IMR-90 (cell line): ENCODE measurements at regions not wholly inside any gene's neighbourhood (a gene's known extent, or its start where the extent isn't known, plus 50 kb on each side); places are given as distances from the start of the nearest gene placed in this dataset.
A peak's percentile ranks its signal among the peaks of the same experiment; 100 is the strongest.

Experiments used
- ATAC-seq: fragments of 200-7000 bp; cut with Tn5 transposase; 2 replicates; pipeline ENCODE4 v1.9.1; 2020; ENCODE audit warnings: low read depth, mild to moderate bottlenecking, moderate library complexity
- BruUV-seq: library from RNA; stranded (reverse); fragments of 400-500 nt; replicated peaks from 2 replicates; lab custom pipeline; 2021; lab: Mats Ljungman, UMichigan
- CTCF ChIA-PET: fragments of 300-600 bp; formaldehyde crosslinking; extraction: SDS; loops from one replicate; lab custom pipeline; 2021; ENCODE audit warnings: antibody characterized with exemption; lab: Yijun Ruan, JAX
- POLR2A ChIA-PET: fragments of 300-600 bp; sonication (Branson Sonifier 250); formaldehyde crosslinking; loops from one replicate; lab custom pipeline; 2022; ENCODE audit warnings: antibody characterized with exemption; ENCODE audit not compliant: unreplicated experiment; lab: Charles Lee
- DNase-seq: peaks from one replicate; pipeline ENCODE4 v3.0.0; 2013
- H2AFZ ChIP-seq: replicated peaks from 2 replicates; pipeline ENCODE3; 2013; ENCODE audit warnings: low read length, mild to moderate bottlenecking; ENCODE audit not compliant: poor library complexity
- H2AK5ac ChIP-seq: 2 replicates; pipeline ENCODE4 v1.6.1; 2013; ENCODE audit warnings: low read depth, low read length, inconsistent platforms
- H2AK9ac ChIP-seq: replicated peaks from 2 replicates; pipeline ENCODE3; 2013; ENCODE audit warnings: mild to moderate bottlenecking, low read depth, low read length, moderate library complexity; ENCODE audit not compliant: poor library complexity
- H2BK120ac ChIP-seq: 2 replicates; pipeline ENCODE4 v1.6.1; 2013; ENCODE audit warnings: low read depth, low read length, inconsistent platforms
- H2BK15ac ChIP-seq: 3 replicates; pipeline ENCODE4 v1.6.1; 2013; ENCODE audit warnings: low read depth, low read length, inconsistent platforms
- H2BK20ac ChIP-seq: 2 replicates; pipeline ENCODE4 v1.6.1; 2013; ENCODE audit warnings: low read depth, mild to moderate bottlenecking, inconsistent platforms, low read length, moderate library complexity
- H2BK5ac ChIP-seq: 2 replicates; pipeline ENCODE4 v1.6.1; 2013; ENCODE audit warnings: mild to moderate bottlenecking, low read depth, low read length, inconsistent platforms; ENCODE audit not compliant: poor library complexity, severe bottlenecking
- H3K14ac ChIP-seq: replicated peaks from 2 replicates; pipeline ENCODE4 v1.6.1; 2013; ENCODE audit warnings: low read depth, low read length, inconsistent platforms
- H3K18ac ChIP-seq: 2 replicates; pipeline ENCODE4 v1.6.1; 2013; ENCODE audit warnings: low read depth, low read length, control low read depth
- H3K23ac ChIP-seq: 2 replicates; pipeline ENCODE4 v1.6.1; 2013; ENCODE audit warnings: low read depth, low read length, inconsistent platforms
- H3K27ac ChIP-seq: 2 replicates; pipeline ENCODE4 v1.5.1; 2013; ENCODE audit warnings: mild to moderate bottlenecking, control low read depth, low read length; ENCODE audit not compliant: insufficient read depth
- H3K27me3 ChIP-seq: 2 replicates; pipeline ENCODE4 v1.6.1; 2013; ENCODE audit warnings: low read length; ENCODE audit not compliant: control insufficient read depth, insufficient read depth
- H3K36me3 ChIP-seq: 2 replicates; pipeline ENCODE4 v1.6.1; 2013; ENCODE audit warnings: low read length, mixed read lengths; ENCODE audit not compliant: control insufficient read depth, insufficient read depth
- H3K4ac ChIP-seq: 2 replicates; pipeline ENCODE4 v1.6.1; 2013; ENCODE audit warnings: low read depth, low read length, inconsistent platforms
- H3K4me1 ChIP-seq: 2 replicates; pipeline ENCODE4 v1.6.1; 2013; ENCODE audit warnings: low read length, mixed read lengths; ENCODE audit not compliant: control insufficient read depth, insufficient read depth
- H3K4me2 ChIP-seq: 2 replicates; pipeline ENCODE4 v1.6.1; 2013; ENCODE audit warnings: low read depth, mild to moderate bottlenecking, control low read depth, low read length, moderate library complexity
- H3K4me3 ChIP-seq: 2 replicates; pipeline ENCODE4 v1.5.1; 2013; ENCODE audit warnings: low read depth, mild to moderate bottlenecking, control low read depth, low read length, moderate library complexity; ENCODE audit not compliant: insufficient read depth
- H3K56ac ChIP-seq: 2 replicates; pipeline ENCODE4 v1.6.1; 2013; ENCODE audit warnings: low read length, inconsistent platforms; ENCODE audit not compliant: insufficient read depth; ENCODE audit errors: extremely low read depth
- H3K79me1 ChIP-seq, 2 experiments: 2 replicates each; pipeline ENCODE4 v1.6.1; 2013; ENCODE audit warnings: low read length in 2 of 2, inconsistent platforms in 1 of 2, low read depth in 1 of 2
- H3K9ac ChIP-seq: 2 replicates; pipeline ENCODE4 v1.6.1; 2013; ENCODE audit warnings: low read depth, low read length, control low read depth
- H3K9me1 ChIP-seq: 2 replicates; pipeline ENCODE4 v1.6.1; 2013; ENCODE audit warnings: low read length, inconsistent platforms; ENCODE audit not compliant: insufficient read depth
- H3K9me3 ChIP-seq: 2 replicates; pipeline ENCODE4 v1.6.1; 2013; ENCODE audit warnings: low read length; ENCODE audit not compliant: control insufficient read depth, insufficient read depth
- H4K20me1 ChIP-seq: 2 replicates; pipeline ENCODE4 v1.6.1; 2013; ENCODE audit warnings: low read length, inconsistent platforms; ENCODE audit not compliant: insufficient read depth
- H4K5ac ChIP-seq: 2 replicates; pipeline ENCODE4 v1.6.1; 2013; ENCODE audit warnings: mild to moderate bottlenecking, low read depth, low read length, control low read depth
- H4K8ac ChIP-seq, 2 experiments: 2 replicates each; pipeline ENCODE4 v1.6.1; 2013; ENCODE audit warnings: low read depth in 2 of 2, low read length in 2 of 2, control low read depth in 1 of 2, inconsistent platforms in 1 of 2
- H4K91ac ChIP-seq: 2 replicates; pipeline ENCODE4 v1.6.1; 2013; ENCODE audit warnings: low read depth, low read length, inconsistent platforms; ENCODE audit not compliant: insufficient read depth
- BHLHE40 ChIP-seq: fragments of 150-350 bp; IDR thresholded peaks from 2 replicates; pipeline ENCODE4 v1.6.1; 2016; ENCODE audit warnings: mild to moderate bottlenecking, low read depth, low read length
- CEBPB ChIP-seq: IDR thresholded peaks from 2 replicates; pipeline ENCODE4 v1.6.1; 2012; ENCODE audit warnings: low read depth, low read length, improper control_type of control experiment
- CTCF ChIP-seq: conservative IDR thresholded peaks from 2 replicates; pipeline ENCODE4 v1.5.1; 2012; ENCODE audit warnings: mild to moderate bottlenecking, low read depth, low read length, improper control_type of control experiment
- FOS ChIP-seq: fragments of 150-350 bp; IDR thresholded peaks from 2 replicates; pipeline ENCODE4 v1.6.1; 2016; ENCODE audit warnings: low read depth, low read length
- MAFK ChIP-seq: IDR thresholded peaks from 2 replicates; pipeline ENCODE4 v1.6.1; 2012; ENCODE audit warnings: low read depth, low read length, improper control_type of control experiment
- POLR2A ChIP-seq: IDR thresholded peaks from 2 replicates; pipeline ENCODE4 v1.6.1; 2012; ENCODE audit warnings: mild to moderate bottlenecking, low read depth, low read length
- SMC3 ChIP-seq: fragments of 150-350 bp; IDR thresholded peaks from 2 replicates; pipeline ENCODE4 v1.6.1; 2016; ENCODE audit warnings: low read depth, mild to moderate bottlenecking, antibody characterized with exemption, low read length, moderate library complexity
- WGBS, 2 experiments: methylation state at CpG; one replicate each; pipeline versions ENCODE4 v1.1.5 to v1.1.7; 2013; ENCODE audit warnings: missing lambda C conversion rate in 2 of 2; ENCODE audit not compliant: insufficient read length in 1 of 2; ENCODE audit errors: extremely low coverage in 2 of 2; 5-methylcytosine and 5-hydroxymethylcytosine counted together
- dilution Hi-C: fragments of 300-500 bp; cut with HindIII; formaldehyde crosslinking; loops from one replicate; pipeline ENCODE4 v1.14.3; 2018; ENCODE audit warnings: low sequenced_read_pairs; ENCODE audit not compliant: unreplicated experiment
- in situ Hi-C: fragments of 300-500 bp; cut with MboI; formaldehyde crosslinking; loops from 3 replicates; pipeline ENCODE4 v1.14.3; 2019; ENCODE audit warnings: low sequenced_read_pairs, inconsistent platforms, mixed read lengths
- intact Hi-C: fragments of 100-400 bp; cut with micrococcal nuclease; formaldehyde crosslinking; loops from 2 replicates; pipeline ENCODE4 v1.10.0; 2022

GRCh38 chr4:4765811-4766210 is 93.7 kb upstream of the MSX1 start:
- CTCF ChIA-PET = interaction anchor here (1.2 kb wide), 1 partner anchor 9 kb away, joined by 3 read pairs; no protein-coding TSS in a partner anchor
- no peak overlapping the region for H2BK20ac ChIP-seq
- no peak overlapping the region for H2AK9ac ChIP-seq
- no peaks in the 10 kb centered on the region for H3K9me3 ChIP-seq
- TF ChIP-seq SMC3 (no peak), POLR2A (no peak), FOS (no peak), CEBPB (no peak), CTCF (no peak), MAFK (no peak), BHLHE40 (no peak)
- no peak overlapping the region for H2BK5ac ChIP-seq
- POLR2A ChIA-PET = no interaction called here
- BruUV-seq = no TSS peak
- H2AK5ac ChIP-seq = no peak overlapping the region
- H3K36me3 ChIP-seq = no peaks in the 10 kb centered on the region
- no peak overlapping the region for H3K4ac ChIP-seq
- no peak overlapping the region for H2BK15ac ChIP-seq
- H2AFZ ChIP-seq = peak overlapping the region; percentile 21
- no peaks in the 10 kb centered on the region for H3K4me1 ChIP-seq
- no peaks in the 10 kb centered on the region for H4K20me1 ChIP-seq
- H3K9me1 ChIP-seq = no peaks in the 10 kb centered on the region
- H3K56ac ChIP-seq = no peak overlapping the region
- intact Hi-C loops = no loop called here
- peaks cover 3% of the 10 kb centered on the region; the same call in 1 of the 2 replicates for H3K27me3 ChIP-seq
- H3K23ac ChIP-seq = no peak overlapping the region
- no peak overlapping the region for H3K9ac ChIP-seq
- in situ Hi-C loops = no loop called here
- no peak overlapping the region for H4K91ac ChIP-seq
- DNase-seq = no peak
- 57% methylated on average over 4 of the region's 9 CpGs; no CpG with 5 or more reads in 1 of the 2 experiments for WGBS, 2 experiments
- H2BK120ac ChIP-seq = no peak overlapping the region
- no peak overlapping the region for H3K18ac ChIP-seq
- no peak overlapping the region for H3K27ac ChIP-seq
- no peak overlapping the region for H3K4me3 ChIP-seq
- H4K5ac ChIP-seq = no peak overlapping the region
- ATAC-seq = no peak
- H3K79me1 ChIP-seq = no peaks in the 10 kb centered on the region
- dilution Hi-C loops = no loop called here
- no peak overlapping the region for H3K4me2 ChIP-seq
- H4K8ac ChIP-seq = no peak overlapping the region
- no peak overlapping the region for H3K14ac ChIP-seq
